Lung (tissue), 11 donors: ENCODE measurements at regions not wholly inside any gene's neighbourhood (a gene's known extent, or its start where the extent isn't known, plus 50 kb on each side); places are given as distances from the start of the nearest gene placed in this dataset.

ENCODE experiments used
- ATAC-seq: fragments of 200-7000 bp; cut with Tn5 transposase; one replicate; pipeline ENCODE4 v1.9.1; 2020; ENCODE audit warnings: moderate number of reproducible peaks; ENCODE audit not compliant: insufficient read depth, low FRiP score
- DNase-seq, 3 donors: peaks; one replicate each; pipeline ENCODE4 v3.0.0-alpha.2; 2013 to 2017
- H3K27ac ChIP-seq, 2 donors: one replicate each; pipeline ENCODE4 v1.5.1; 2013; ENCODE audit warnings: mild to moderate bottlenecking in 2 of 2, moderate library complexity in 2 of 2, control low read depth in 1 of 2, inconsistent platforms in 1 of 2, low read depth in 1 of 2, low read length in 1 of 2
- H3K27me3 ChIP-seq, 3 donors: one replicate each; pipeline ENCODE4 v1.5.1; 2013; ENCODE audit warnings: low read length in 2 of 3; ENCODE audit not compliant: control insufficient read depth in 3 of 3, insufficient read depth in 3 of 3
- H3K36me3 ChIP-seq, 4 donors: one replicate each; pipeline ENCODE4 v1.5.1; 2013; ENCODE audit warnings: low read length in 4 of 4, mild to moderate bottlenecking in 1 of 4, moderate library complexity in 1 of 4; ENCODE audit not compliant: control insufficient read depth in 4 of 4, insufficient read depth in 4 of 4
- H3K4me1 ChIP-seq, 5 donors: one replicate each; pipeline ENCODE4 v1.5.1; 2013; ENCODE audit warnings: low read length in 5 of 5, mild to moderate bottlenecking in 2 of 5, moderate library complexity in 1 of 5; ENCODE audit not compliant: control insufficient read depth in 5 of 5, insufficient read depth in 5 of 5
- H3K4me3 ChIP-seq: one replicate; pipeline ENCODE4 v1.5.1; 2013; ENCODE audit warnings: mild to moderate bottlenecking, control low read depth, moderate library complexity
- H3K9ac ChIP-seq, 2 donors: one replicate each; pipeline ENCODE4 v1.5.1; 2013; ENCODE audit warnings: low read length in 2 of 2, control low read depth in 1 of 2; ENCODE audit not compliant: insufficient read depth in 1 of 2
- H3K9me3 ChIP-seq, 4 donors: one replicate each; pipeline ENCODE4 v1.5.1; 2013; ENCODE audit warnings: low read length in 3 of 4, mild to moderate bottlenecking in 1 of 4, moderate library complexity in 1 of 4; ENCODE audit not compliant: control insufficient read depth in 4 of 4, insufficient read depth in 3 of 4
- CTCF ChIP-seq: IDR thresholded peaks from 2 replicates; pipeline ENCODE4 v1.5.1; 2012; ENCODE audit warnings: mild to moderate bottlenecking; ENCODE audit errors: control extremely low read depth, extremely low read depth
- WGBS, 2 donors: extraction: QIAGEN DNeasy Blood & Tissue Kit; methylation state at CpG; one replicate each; pipeline ENCODE4 v1.1.7; 2013; 5-methylcytosine and 5-hydroxymethylcytosine counted together
- donor health status: control.
- donor health status: control.
- donor health status: Bipolar disorder and iron deficiency.
- donor health status: healthy.
- donor health status: DM: yes; HTN: yes; CAD: no.

- ATAC-seq = no peak
- Histone ChIP-seq H3K9me3 (peaks cover 0 to 4% (median 0%) of the 10 kb centered on the region in 4 donors), H3K36me3 (no peaks in the 10 kb centered on the region), H3K4me3 (no peak overlapping the region), H3K27ac (no peak overlapping the region), H3K4me1 (peaks cover 0 to 9% (median 4%) of the 10 kb centered on the region in 5 donors), H3K27me3 (no peaks in the 10 kb centered on the region), H3K9ac (no peak overlapping the region)
- no peak for DNase-seq
- WGBS, 2 donors = 61% methylated on average over 1 of the region's 1 CpG
- no peak for TF ChIP-seq CTCF
These were observed 129.0 kb downstream of the LYPLAL1 start for GRCh38 chr1:219302697-219303096.

DNA sequence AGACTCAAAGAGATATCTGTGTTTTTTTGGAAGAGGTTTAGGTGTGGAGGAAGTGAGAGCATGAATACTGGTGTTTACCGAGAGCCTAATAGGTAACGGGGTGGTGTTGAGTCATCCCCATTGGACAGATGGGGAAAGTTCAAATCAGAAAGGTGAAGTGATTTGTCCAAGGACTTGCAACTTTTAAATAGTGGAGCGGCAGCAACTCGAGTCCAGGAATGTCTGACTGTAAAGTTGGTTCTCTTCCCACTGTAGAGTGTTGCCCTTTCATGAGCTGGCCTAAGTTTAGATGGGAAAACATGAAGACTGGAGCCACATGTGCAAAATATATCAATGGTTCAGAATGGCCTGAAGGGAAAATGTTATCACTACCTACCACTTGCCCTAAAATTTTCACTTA, 125.7 kb downstream of the LYPLAL1 start:
- no peak for TF ChIP-seq CTCF
- 85 to 92% methylated on average over 4 of the region's 4 CpGs for WGBS, 2 donors
- H3K27ac ChIP-seq = no peak overlapping the region
- no peaks in the 10 kb centered on the region for H3K9me3 ChIP-seq
- DNase-seq (no peak), ATAC-seq (no peak)
- H3K4me1 ChIP-seq = peaks cover 0 to 13% (median 4%) of the 10 kb centered on the region in 5 donors
- H3K4me3 ChIP-seq = no peak overlapping the region
- no peak overlapping the region for H3K9ac ChIP-seq
- H3K27me3 ChIP-seq = no peaks in the 10 kb centered on the region
- peaks cover 0 to 6% (median 0%) of the 10 kb centered on the region in 4 donors for H3K36me3 ChIP-seq

- H3K9ac ChIP-seq = no peak overlapping the region
- ATAC-seq (no peak), DNase-seq (peak in 2 of 3 donors; percentile 53 to 56)
- WGBS, 2 donors = 67 to 85% methylated on average over 4 of the region's 4 CpGs
- no peak for TF ChIP-seq CTCF
- no peaks in the 10 kb centered on the region for H3K9me3 ChIP-seq
- H3K4me3 ChIP-seq = no peak overlapping the region
- H3K27me3 ChIP-seq = no peaks in the 10 kb centered on the region
- peaks cover 0 to 19% (median 7%) of the 10 kb centered on the region in 5 donors for H3K4me1 ChIP-seq
- no peak overlapping the region for H3K27ac ChIP-seq
- H3K36me3 ChIP-seq = peaks cover 0 to 13% (median 0%) of the 10 kb centered on the region in 4 donors
These were observed 125.0 kb downstream of the LYPLAL1 start for GRCh38 chr1:219298571-219299148.
